Immature natural killer cell (primary cell): ENCODE measurements at regions not wholly inside any gene's neighbourhood (a gene's known extent, or its start where the extent isn't known, plus 50 kb on each side); places are given as distances from the start of the nearest gene placed in this dataset.
"Not testable (repeated sequence)": the region's sequence is repeated elsewhere in the genome, so short reads cannot be mapped to it uniquely, and the experiment has no call there.

Experiments
- DNase-seq, 3 donors: peaks; one replicate each; pipeline ENCODE4 v3.0.0; 2022; ENCODE audit warnings: mixed read lengths in 1 of 3
- H3K27ac Mint-ChIP-seq, 6 donors: one replicate each; pipeline ENCODE4 v1.8.0; 2020; ENCODE audit warnings: mixed read lengths in 6 of 6, mild to moderate bottlenecking in 5 of 6, inconsistent platforms in 4 of 6, moderate library complexity in 3 of 6
- H3K27me3 Mint-ChIP-seq, 3 donors: one replicate each; pipeline ENCODE4 v1.8.0; 2020 to 2021; ENCODE audit warnings: low read depth in 3 of 3, mild to moderate bottlenecking in 3 of 3, mixed read lengths in 3 of 3, moderate library complexity in 3 of 3, inconsistent platforms in 1 of 3
- H3K36me3 Mint-ChIP-seq, 3 donors: one replicate each; pipeline ENCODE4 v1.8.0; 2020; ENCODE audit warnings: mixed read lengths in 3 of 3, inconsistent platforms in 2 of 3, mild to moderate bottlenecking in 2 of 3
- H3K4me1 Mint-ChIP-seq, 2 donors: one replicate each; pipeline ENCODE4 v1.8.0; 2020; ENCODE audit warnings: inconsistent platforms in 2 of 2, mild to moderate bottlenecking in 2 of 2, mixed read lengths in 2 of 2, moderate library complexity in 1 of 2
- H3K4me3 Mint-ChIP-seq, 5 donors: one replicate each; pipeline ENCODE4 v1.8.0; 2020; ENCODE audit warnings: mild to moderate bottlenecking in 5 of 5, mixed read lengths in 5 of 5, inconsistent platforms in 3 of 5, moderate library complexity in 3 of 5
- H3K9me3 Mint-ChIP-seq, 6 donors: one replicate each; pipeline ENCODE4 v1.8.0; 2020; ENCODE audit warnings: mild to moderate bottlenecking in 6 of 6, mixed read lengths in 6 of 6, inconsistent platforms in 4 of 6, moderate library complexity in 3 of 6

GRCh38 chr18:14460364-14460763 lies 83.0 kb downstream of the POTEC start:
- not testable (repeated sequence) for DNase-seq, H3K27me3 Mint-ChIP-seq, H3K27ac Mint-ChIP-seq, H3K4me1 Mint-ChIP-seq, H3K4me3 Mint-ChIP-seq, H3K9me3 Mint-ChIP-seq, H3K36me3 Mint-ChIP-seq

DNA sequence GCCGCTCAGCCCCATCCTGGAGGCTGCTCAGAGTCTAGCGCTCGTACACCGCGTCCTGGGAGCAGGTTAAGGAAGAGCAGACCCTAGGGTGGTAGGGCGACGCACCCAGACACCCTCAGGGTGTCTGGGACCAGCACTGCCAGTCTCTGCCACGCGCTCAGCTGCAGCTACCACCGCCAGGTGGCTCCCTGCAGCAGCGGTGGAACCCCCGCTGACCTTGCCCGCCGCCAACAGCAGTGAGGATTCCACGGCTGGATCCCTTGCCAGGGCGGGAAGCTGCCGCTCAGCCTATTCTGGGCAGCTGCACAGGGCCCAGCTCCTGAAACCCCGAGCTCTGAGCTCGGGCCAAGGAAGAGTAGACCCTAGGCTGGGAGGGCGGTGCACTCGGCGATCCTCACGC lies 83.6 kb downstream of the POTEC start:
- H3K27me3 Mint-ChIP-seq, DNase-seq, H3K27ac Mint-ChIP-seq, H3K4me3 Mint-ChIP-seq, H3K4me1 Mint-ChIP-seq, H3K9me3 Mint-ChIP-seq, H3K36me3 Mint-ChIP-seq: not testable (repeated sequence)

GRCh38 chr18:14458009-14458945 lies 85.1 kb downstream of the POTEC start:
- not testable (repeated sequence) for H3K36me3 Mint-ChIP-seq, H3K4me1 Mint-ChIP-seq, H3K27ac Mint-ChIP-seq, H3K27me3 Mint-ChIP-seq, H3K9me3 Mint-ChIP-seq
- DNase-seq, result peak; percentile 27 to 68 (median 64)
- peak overlapping the region; percentile 46 to 79 (median 63) for H3K4me3 Mint-ChIP-seq

- H3K36me3 Mint-ChIP-seq, H3K4me1 Mint-ChIP-seq, H3K27ac Mint-ChIP-seq, H3K9me3 Mint-ChIP-seq, H3K27me3 Mint-ChIP-seq: not testable (repeated sequence)
- peak overlapping the region in 4 of 5 donors; percentile 55 to 67 (median 60) for H3K4me3 Mint-ChIP-seq
- peak in 2 of 3 donors; percentile 29 to 39 for DNase-seq
Observed at GRCh38 chr18:14450637-14451009, 92.8 kb downstream of the POTEC start.

GRCh38 chr18:14449995-14450636 lies 93.3 kb downstream of the POTEC start:
- H3K4me1 Mint-ChIP-seq, H3K9me3 Mint-ChIP-seq, H3K36me3 Mint-ChIP-seq, H3K4me3 Mint-ChIP-seq, H3K27me3 Mint-ChIP-seq, H3K27ac Mint-ChIP-seq: not testable (repeated sequence)
- DNase-seq, result peak in 2 of 3 donors; percentile 30 to 45

DNA sequence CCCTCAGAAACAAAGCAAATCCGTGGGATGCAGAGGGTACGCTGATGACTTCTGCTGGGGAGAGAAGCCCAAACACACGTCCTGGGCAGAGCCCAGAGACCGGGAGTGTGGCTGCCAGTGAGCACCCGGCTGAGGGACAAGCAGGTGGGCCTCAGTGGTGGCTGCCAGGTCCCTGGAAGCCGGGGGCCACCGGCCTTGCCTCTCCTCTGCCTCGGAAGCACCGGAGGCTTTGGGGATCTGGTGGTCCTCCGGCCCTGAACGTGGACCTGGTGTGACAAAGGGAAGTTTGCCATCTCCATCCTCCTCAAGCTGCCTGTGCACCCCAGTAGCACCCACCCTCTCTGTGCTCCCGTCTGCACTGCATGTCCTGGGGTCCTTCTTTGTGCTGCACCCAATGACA lies 94.3 kb downstream of the POTEC start:
- not testable (repeated sequence) for H3K4me1 Mint-ChIP-seq, H3K27ac Mint-ChIP-seq, H3K9me3 Mint-ChIP-seq, DNase-seq, H3K36me3 Mint-ChIP-seq, H3K4me3 Mint-ChIP-seq, H3K27me3 Mint-ChIP-seq

DNA sequence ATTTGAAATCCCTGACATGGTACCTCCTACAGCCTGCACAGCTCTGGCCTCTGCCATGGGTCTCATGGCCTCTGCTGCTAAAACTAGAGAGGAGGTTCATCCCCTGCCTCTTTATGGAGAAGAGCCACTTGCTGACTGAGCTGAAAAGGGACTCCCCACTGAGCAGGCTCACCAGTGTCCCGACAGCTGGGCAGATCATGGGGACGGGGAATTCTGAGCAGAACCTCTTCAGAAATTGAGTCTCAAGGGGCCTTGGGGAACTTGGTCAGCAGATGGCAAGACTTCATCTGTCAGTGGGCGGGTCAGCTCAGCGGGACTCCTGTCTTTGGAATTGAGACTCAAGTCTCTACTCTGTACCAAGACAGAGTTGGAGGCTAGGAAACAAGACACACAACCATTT lies 95.7 kb downstream of the POTEC start:
- H3K27ac Mint-ChIP-seq, H3K9me3 Mint-ChIP-seq, H3K4me3 Mint-ChIP-seq, H3K36me3 Mint-ChIP-seq, DNase-seq, H3K4me1 Mint-ChIP-seq, H3K27me3 Mint-ChIP-seq: not testable (repeated sequence)

- H3K36me3 Mint-ChIP-seq, H3K27ac Mint-ChIP-seq, H3K4me3 Mint-ChIP-seq, H3K27me3 Mint-ChIP-seq, H3K4me1 Mint-ChIP-seq, DNase-seq, H3K9me3 Mint-ChIP-seq: not testable (repeated sequence)
Observed at GRCh38 chr18:14435460-14435859, 107.9 kb downstream of the POTEC start.

DNA sequence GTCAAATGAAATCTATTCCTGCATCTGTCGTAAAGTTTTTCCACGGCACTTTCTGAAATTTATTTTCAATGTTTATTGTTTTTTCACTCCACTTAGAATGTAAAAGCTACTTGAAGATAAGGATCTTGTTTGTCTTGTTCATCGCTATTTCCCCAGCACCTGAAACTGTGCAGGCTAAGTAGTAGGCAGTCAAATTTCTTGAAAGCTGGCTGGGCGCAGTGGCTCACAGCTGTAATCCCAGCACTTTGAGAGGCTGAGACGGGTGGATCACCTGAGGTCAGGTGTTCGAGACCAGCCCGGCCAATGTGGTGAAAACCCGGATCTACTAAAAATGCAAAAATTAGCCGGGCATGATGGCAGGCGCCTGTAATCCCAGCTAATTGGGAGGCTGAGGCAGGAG lies 111.0 kb downstream of the POTEC start:
- DNase-seq, H3K36me3 Mint-ChIP-seq, H3K4me1 Mint-ChIP-seq, H3K9me3 Mint-ChIP-seq, H3K27me3 Mint-ChIP-seq, H3K27ac Mint-ChIP-seq: not testable (repeated sequence)
- H3K4me3 Mint-ChIP-seq, result peak overlapping the region; percentile 29 to 46 (median 43)

DNA sequence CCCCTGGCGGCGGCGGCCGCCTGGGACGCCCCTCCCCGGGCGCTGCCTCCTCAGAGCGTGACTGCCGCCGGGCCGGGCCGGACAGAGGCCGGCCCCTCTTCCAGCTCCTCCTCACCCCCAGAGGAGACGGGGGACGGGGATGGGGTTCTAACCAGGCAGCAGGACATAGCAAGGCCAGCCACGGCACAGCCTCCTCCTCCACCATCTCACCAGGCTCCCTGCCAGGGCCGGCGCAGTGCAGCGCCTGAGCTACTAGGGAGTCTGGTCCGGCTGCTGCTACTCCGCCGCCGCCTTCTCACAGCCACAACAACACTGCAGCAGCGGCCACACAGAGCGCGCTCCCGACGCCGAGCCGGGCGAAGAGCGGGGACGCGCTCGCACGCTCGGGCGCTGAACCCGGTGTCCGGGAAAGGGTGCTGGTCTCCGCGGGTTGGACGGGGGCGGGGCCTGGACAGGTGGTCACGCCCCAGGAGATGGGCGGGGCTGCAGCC lies 112.3 kb downstream of the POTEC start:
- not testable (repeated sequence) for H3K36me3 Mint-ChIP-seq, H3K27ac Mint-ChIP-seq, H3K4me1 Mint-ChIP-seq, H3K9me3 Mint-ChIP-seq, H3K27me3 Mint-ChIP-seq
- peak; percentile 46 to 60 (median 47) for DNase-seq
- peak overlapping the region; percentile 77 to 91 (median 83) for H3K4me3 Mint-ChIP-seq

GRCh38 chr18:14415806-14416205 lies 127.6 kb downstream of the POTEC start:
- not testable (repeated sequence) for H3K36me3 Mint-ChIP-seq, H3K27me3 Mint-ChIP-seq, H3K9me3 Mint-ChIP-seq, H3K4me1 Mint-ChIP-seq, H3K27ac Mint-ChIP-seq
- H3K4me3 Mint-ChIP-seq, result peak overlapping the region in 2 of 5 donors; percentile 5 to 44
- DNase-seq, result peak in 2 of 3 donors; percentile 11 to 17

- H3K4me1 Mint-ChIP-seq, H3K9me3 Mint-ChIP-seq, H3K36me3 Mint-ChIP-seq, DNase-seq, H3K27ac Mint-ChIP-seq, H3K27me3 Mint-ChIP-seq: not testable (repeated sequence)
- H3K4me3 Mint-ChIP-seq, result peak overlapping the region in 4 of 5 donors; percentile 5 to 44 (median 28)
Observed at GRCh38 chr18:14415399-14415798, 128.0 kb downstream of the POTEC start.

DNA sequence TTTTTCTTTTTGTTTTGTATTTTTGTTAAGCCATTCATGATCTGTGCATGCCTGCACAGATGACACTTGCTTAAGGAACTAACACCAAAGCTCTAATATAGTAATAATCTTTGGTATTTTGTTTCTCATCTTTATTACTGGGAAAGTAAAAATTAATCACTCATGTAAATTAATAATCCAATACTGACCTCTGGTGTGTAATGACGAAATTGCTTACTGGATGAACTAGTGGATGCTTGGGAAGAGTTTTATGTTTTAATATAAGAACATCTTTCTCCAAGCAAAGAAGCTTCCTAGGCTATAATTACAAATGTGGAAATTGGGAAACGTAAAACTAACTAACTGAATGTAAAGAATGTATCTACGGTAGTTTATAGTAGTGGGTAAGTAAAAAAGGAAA lies 147.9 kb downstream of the POTEC start:
- H3K4me1 Mint-ChIP-seq, H3K27ac Mint-ChIP-seq, H3K9me3 Mint-ChIP-seq, H3K4me3 Mint-ChIP-seq, H3K36me3 Mint-ChIP-seq, H3K27me3 Mint-ChIP-seq: not testable (repeated sequence)
- DNase-seq, result peak in 1 of 3 donors; percentile 14

DNA sequence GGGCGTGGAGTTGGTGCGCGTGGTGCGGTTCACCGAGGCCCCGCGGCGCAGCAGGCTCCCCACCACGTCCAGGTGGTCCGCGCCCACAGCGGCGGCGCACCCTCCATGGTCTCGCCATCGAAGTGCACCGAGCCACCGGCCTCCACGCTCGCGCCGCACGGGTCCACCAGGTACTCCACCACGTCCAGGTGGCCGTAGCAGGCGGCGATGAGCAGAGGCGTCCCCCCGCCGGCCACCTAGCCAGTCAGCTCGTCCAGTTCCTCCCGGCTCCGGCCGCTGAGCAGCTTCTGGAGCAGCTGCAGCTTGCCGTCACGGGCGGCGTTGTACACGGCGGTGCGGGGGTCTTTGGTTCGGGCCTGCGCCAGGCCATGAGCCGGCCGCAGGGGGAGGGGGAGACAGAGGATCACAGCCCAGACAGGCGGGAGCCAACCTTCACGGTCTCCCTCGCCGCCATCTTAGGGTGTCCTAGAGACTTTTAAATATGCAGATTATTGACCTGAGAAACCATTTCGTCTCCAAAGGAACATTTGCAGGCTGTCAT lies 149.8 kb downstream of the POTEC start:
- not testable (repeated sequence) for H3K4me3 Mint-ChIP-seq, H3K27me3 Mint-ChIP-seq, H3K4me1 Mint-ChIP-seq, H3K9me3 Mint-ChIP-seq, H3K36me3 Mint-ChIP-seq, DNase-seq, H3K27ac Mint-ChIP-seq
